ENCODE measurements at regions not wholly inside any gene's neighbourhood (a gene's known extent, or its start where the extent isn't known, plus 50 kb on each side); places are given as distances from the start of the nearest gene placed in this dataset.
A peak's percentile ranks its signal among the peaks of the same experiment; 100 is the strongest.

DNA sequence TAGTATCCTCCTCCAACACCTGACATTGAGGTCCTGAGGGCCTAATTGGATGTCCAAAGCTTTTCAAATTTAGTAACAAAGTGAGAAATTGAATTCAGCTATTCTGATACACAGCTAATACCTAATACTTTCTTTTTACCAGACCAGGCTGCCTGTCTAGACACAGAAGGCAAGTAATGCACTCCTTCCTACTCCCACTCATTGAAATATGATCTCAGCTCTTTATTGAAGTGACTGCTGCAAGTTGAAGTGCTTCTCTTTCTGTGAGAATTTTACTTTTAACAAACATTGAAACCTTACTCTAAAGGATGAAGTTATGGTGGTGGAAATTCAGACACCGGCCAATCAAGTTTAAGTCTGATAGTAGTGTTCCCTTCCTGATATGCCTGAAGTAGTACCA is 90.8 kb upstream of the OGFRL1 start:
- TF ChIP-seq, protein P1, sequence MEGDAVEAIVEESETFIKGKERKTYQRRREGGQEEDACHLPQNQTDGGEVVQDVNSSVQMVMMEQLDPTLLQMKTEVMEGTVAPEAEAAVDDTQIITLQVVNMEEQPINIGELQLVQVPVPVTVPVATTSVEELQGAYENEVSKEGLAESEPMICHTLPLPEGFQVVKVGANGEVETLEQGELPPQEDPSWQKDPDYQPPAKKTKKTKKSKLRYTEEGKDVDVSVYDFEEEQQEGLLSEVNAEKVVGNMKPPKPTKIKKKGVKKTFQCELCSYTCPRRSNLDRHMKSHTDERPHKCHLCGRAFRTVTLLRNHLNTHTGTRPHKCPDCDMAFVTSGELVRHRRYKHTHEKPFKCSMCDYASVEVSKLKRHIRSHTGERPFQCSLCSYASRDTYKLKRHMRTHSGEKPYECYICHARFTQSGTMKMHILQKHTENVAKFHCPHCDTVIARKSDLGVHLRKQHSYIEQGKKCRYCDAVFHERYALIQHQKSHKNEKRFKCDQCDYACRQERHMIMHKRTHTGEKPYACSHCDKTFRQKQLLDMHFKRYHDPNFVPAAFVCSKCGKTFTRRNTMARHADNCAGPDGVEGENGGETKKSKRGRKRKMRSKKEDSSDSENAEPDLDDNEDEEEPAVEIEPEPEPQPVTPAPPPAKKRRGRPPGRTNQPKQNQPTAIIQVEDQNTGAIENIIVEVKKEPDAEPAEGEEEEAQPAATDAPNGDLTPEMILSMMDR (IDR thresholded peaks at IDR 0.05) = no peak
- TF ChIP-seq POLR2A (IDR thresholded peaks at IDR 0.05) = no peak
- no peak for TF ChIP-seq EP300 (IDR thresholded peaks at IDR 0.05)
- WGBS, 2 donors = 75 to 96% methylated on average over 1 of the region's 1 CpG
- H3K9me3 ChIP-seq = no peaks in the 10 kb centered on the region
- DNase-seq (ENCODE audit: low spot score in 2 of 2) = no peak
- H3K27me3 ChIP-seq = no peaks in the 10 kb centered on the region
- no peaks in the 10 kb centered on the region for H3K36me3 ChIP-seq
- no peak overlapping the region for H3K27ac ChIP-seq
- H3K4me1 ChIP-seq = peaks cover 0 to 5% (median 0%) of the 10 kb centered on the region in 4 donors
- H3K4me3 ChIP-seq = no peak overlapping the region

DNA sequence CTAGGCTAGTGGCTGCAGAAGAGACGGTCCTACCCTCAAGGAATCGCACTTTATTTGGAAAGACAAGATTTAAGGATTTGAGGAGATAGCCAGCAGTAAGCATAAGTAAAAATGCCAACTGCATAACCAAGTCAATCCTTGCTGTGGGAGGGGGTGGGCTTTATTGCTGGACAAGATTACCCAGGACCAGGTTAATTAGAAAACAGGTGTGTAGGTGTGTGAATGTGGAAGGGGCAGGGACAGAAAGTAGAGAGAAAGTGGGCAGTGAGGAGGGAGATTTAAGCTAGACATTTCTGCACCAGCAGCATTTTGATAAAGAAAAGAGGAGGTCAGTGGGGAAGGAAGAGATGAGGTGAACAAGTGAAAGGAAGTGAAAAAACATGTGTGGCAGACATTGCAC is 89.7 kb upstream of the OGFRL1 start:
- Histone ChIP-seq H3K27ac (no peak overlapping the region), H3K4me3 (no peak overlapping the region), H3K9me3 (no peaks in the 10 kb centered on the region), H3K4me1 (peaks cover 0 to 5% (median 0%) of the 10 kb centered on the region in 4 donors), H3K36me3 (no peaks in the 10 kb centered on the region), H3K27me3 (no peaks in the 10 kb centered on the region)
- TF ChIP-seq EP300 (IDR thresholded peaks at IDR 0.05) = no peak
- TF ChIP-seq, protein P1 (IDR thresholded peaks at IDR 0.05) = no peak
- no peak for TF ChIP-seq POLR2A (IDR thresholded peaks at IDR 0.05)
- 91 to 98% methylated on average over 2 of the region's 2 CpGs for WGBS, 2 donors
- DNase-seq (ENCODE audit: low spot score in 2 of 2) = no peak

DNA sequence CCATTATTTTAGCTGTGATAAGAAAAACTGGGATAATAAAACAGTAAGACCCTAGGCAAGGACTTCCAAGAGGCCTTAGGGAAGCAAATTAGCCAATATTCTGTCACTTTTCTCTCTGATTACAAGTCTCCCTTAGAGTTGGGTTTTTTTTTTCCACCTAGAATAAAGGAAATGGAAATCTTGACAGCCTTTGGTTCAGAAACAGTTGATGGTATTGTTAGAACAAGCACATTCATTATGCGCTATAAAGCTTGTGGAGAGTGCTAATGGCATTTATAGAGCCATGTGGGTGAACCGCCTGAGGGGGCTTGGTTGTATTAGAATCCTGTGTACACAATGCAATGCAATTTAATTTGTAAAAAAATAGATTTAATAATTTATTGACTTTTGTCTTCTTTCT is 88.9 kb upstream of the OGFRL1 start:
- H3K4me1 ChIP-seq = peaks cover 0 to 5% (median 0%) of the 10 kb centered on the region in 4 donors
- TF ChIP-seq EP300 (IDR thresholded peaks at IDR 0.05) = no peak
- TF ChIP-seq, protein P1 (IDR thresholded peaks at IDR 0.05) = no peak
- TF ChIP-seq POLR2A (IDR thresholded peaks at IDR 0.05) = no peak

DNA sequence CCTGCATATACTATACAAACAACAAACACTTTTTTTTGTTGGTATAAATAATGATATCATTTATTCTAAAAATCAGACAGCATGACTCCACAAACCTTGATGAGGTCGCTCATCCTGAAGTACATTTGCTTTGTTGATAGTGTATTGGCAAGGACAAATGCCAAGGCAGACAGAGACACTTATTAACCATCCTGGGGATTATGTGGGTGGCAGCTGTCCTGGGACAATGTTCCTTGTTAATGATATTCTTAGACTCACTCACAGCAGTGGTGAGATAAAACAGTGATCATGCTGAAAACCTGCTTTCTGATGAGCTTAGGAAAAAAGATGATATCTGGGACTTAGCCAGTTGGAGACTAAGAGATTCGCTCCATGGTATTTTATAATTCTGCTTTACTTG is 85.4 kb upstream of the OGFRL1 start:
- DNase-seq (ENCODE audit: low spot score in 2 of 2) = no peak
- TF ChIP-seq EP300 (IDR thresholded peaks at IDR 0.05) (no peak), POLR2A (IDR thresholded peaks at IDR 0.05) (no peak)
- Histone ChIP-seq H3K36me3 (no peaks in the 10 kb centered on the region), H3K9me3 (no peaks in the 10 kb centered on the region), H3K4me3 (no peak overlapping the region), H3K4me1 (peaks cover 0 to 5% (median 0%) of the 10 kb centered on the region in 4 donors), H3K27ac (no peak overlapping the region), H3K27me3 (no peaks in the 10 kb centered on the region)
- 93 to 97% methylated on average over 2 of the region's 2 CpGs for WGBS, 2 donors

More for the DNA sequence above, 88.9 kb upstream of the OGFRL1 start:
- Histone ChIP-seq H3K36me3 (no peaks in the 10 kb centered on the region), H3K9me3 (no peaks in the 10 kb centered on the region), H3K27me3 (no peaks in the 10 kb centered on the region), H3K4me3 (no peak overlapping the region), H3K27ac (no peak overlapping the region)
- no peak for DNase-seq (ENCODE audit: low spot score in 2 of 2)
- 60 to 65% methylated on average over 2 of the region's 2 CpGs for WGBS, 2 donors

DNA sequence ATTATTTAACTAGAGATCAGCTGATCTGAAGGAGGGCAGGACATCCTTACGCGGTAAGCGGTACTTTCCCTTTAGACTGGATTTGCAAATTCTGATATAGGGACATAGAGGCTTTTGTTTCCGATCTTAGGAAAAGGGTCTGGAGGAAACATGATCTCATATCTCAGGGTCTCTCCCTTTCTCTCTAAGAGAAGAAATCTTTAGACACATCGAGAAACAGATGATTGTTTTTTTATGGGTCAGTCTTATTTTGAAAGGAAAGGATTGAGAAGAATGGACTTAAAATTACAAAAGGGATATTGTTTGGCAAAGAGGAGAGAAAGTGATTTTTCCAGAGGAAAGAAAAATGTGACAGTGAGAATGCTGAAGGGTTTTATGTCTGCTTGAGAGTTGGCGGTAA is 83.9 kb upstream of the OGFRL1 start:
- H3K9me3 ChIP-seq = no peaks in the 10 kb centered on the region
- no peak overlapping the region for H3K4me3 ChIP-seq
- no peak for DNase-seq (ENCODE audit: low spot score in 2 of 2)
- H3K4me1 ChIP-seq = no peaks in the 10 kb centered on the region
- H3K27me3 ChIP-seq = no peaks in the 10 kb centered on the region
- TF ChIP-seq EP300 (IDR thresholded peaks at IDR 0.05) = no peak
- TF ChIP-seq, protein P1 (IDR thresholded peaks at IDR 0.05) = no peak
- TF ChIP-seq POLR2A (IDR thresholded peaks at IDR 0.05) = no peak
- H3K36me3 ChIP-seq = no peaks in the 10 kb centered on the region
- H3K27ac ChIP-seq = peak overlapping the region in 2 of 4 donors; percentile 20 to 70
- 39 to 47% methylated on average over 6 of the region's 6 CpGs for WGBS, 2 donors

Data from tibial nerve (tissue), 4 donors.